Panc1 (cell line): ENCODE measurements at regions not wholly inside any gene's neighbourhood (a gene's known extent, or its start where the extent isn't known, plus 50 kb on each side); places are given as distances from the start of the nearest gene placed in this dataset.

Source experiments
- ATAC-seq: fragments of 200-7000 bp; cut with Tn5 transposase; 2 replicates; pipeline ENCODE4 v1.9.1; 2020; ENCODE audit warnings: mild to moderate bottlenecking, moderate library complexity
- BruUV-seq: library from RNA; stranded (reverse); fragments of 400-500 nt; replicated peaks from 2 replicates; lab custom pipeline; 2021; lab: Mats Ljungman, UMichigan
- CTCF ChIA-PET: fragments of 300-600 bp; sonication (Branson Sonifier 250); formaldehyde crosslinking; loops from one replicate; lab custom pipeline; 2022; ENCODE audit warnings: antibody characterized with exemption; lab: Charles Lee
- POLR2A ChIA-PET: fragments of 300-600 bp; sonication (Branson Sonifier 250); formaldehyde crosslinking; loops from one replicate; lab custom pipeline; 2022; ENCODE audit warnings: antibody characterized with exemption; lab: Charles Lee
- DNase-seq: peaks from one replicate; pipeline ENCODE4 v3.0.0-alpha.2; 2010; ENCODE audit warnings: low read depth, low spot score
- H3K27ac ChIP-seq: 2 replicates; pipeline ENCODE4 v1.5.1; 2011; ENCODE audit warnings: mild to moderate bottlenecking, low read length, inconsistent platforms
- H3K27me3 ChIP-seq: fragments of 200-500 bp; sonication (Bioruptor generic); 2 replicates; pipeline ENCODE4 v1.6.0; 2014; ENCODE audit warnings: low read length, inconsistent platforms; ENCODE audit not compliant: control insufficient read depth, insufficient read depth
- H3K36me3 ChIP-seq: fragments of 200-500 bp; sonication (Bioruptor generic); 2 replicates; pipeline ENCODE4 v1.5.1; 2014; ENCODE audit warnings: inconsistent platforms, mild to moderate bottlenecking, low read length, moderate library complexity; ENCODE audit not compliant: control insufficient read depth, insufficient read depth
- H3K4me1 ChIP-seq: 2 replicates; pipeline ENCODE4 v1.5.1; 2011; ENCODE audit warnings: inconsistent platforms, mild to moderate bottlenecking, low read length, moderate library complexity; ENCODE audit not compliant: control insufficient read depth, insufficient read depth
- H3K4me3 ChIP-seq, 2 experiments: 2 replicates each; pipeline ENCODE4 v1.5.1; 2011 to 2012; ENCODE audit warnings: low read depth in 2 of 2, low read length in 2 of 2, mild to moderate bottlenecking in 2 of 2, inconsistent platforms in 1 of 2, moderate library complexity in 1 of 2
- H3K9me3 ChIP-seq: fragments of 200-500 bp; sonication (Bioruptor generic); 2 replicates; pipeline ENCODE4 v1.5.1; 2014; ENCODE audit warnings: low read depth, mild to moderate bottlenecking, inconsistent platforms, low read length, moderate library complexity; ENCODE audit not compliant: control insufficient read depth, insufficient read depth
- POLR2AphosphoS5 ChIP-seq: IDR thresholded peaks from 2 replicates; pipeline ENCODE4 v1.6.1; 2012; ENCODE audit warnings: mild to moderate bottlenecking, low read depth, low read length, moderate library complexity
- SIN3A ChIP-seq: IDR thresholded peaks from 2 replicates; pipeline ENCODE4 v1.6.1; 2012; ENCODE audit warnings: low read depth, mild to moderate bottlenecking, low read length, moderate library complexity, borderline replicate concordance; ENCODE audit not compliant: insufficient read depth
- TCF7L2 ChIP-seq: IDR thresholded peaks from 2 replicates; pipeline ENCODE4 v1.6.1; 2011; ENCODE audit warnings: mild to moderate bottlenecking, low read depth, low read length, inconsistent platforms
- in situ Hi-C: cut with HindIII; loops from 2 replicates; pipeline ENCODE4 v1.10.0; 2016; ENCODE audit warnings: low sequenced_read_pairs, low pct_unique_long_range_greater_than_20kb
- intact Hi-C: fragments of 100-400 bp; cut with micrococcal nuclease; formaldehyde crosslinking; loops from one replicate; pipeline ENCODE4 v1.10.0; 2022; ENCODE audit not compliant: unreplicated experiment
- TF ChIP-seq, protein P1 (sequence below), 2 experiments: IDR thresholded peaks; 2 replicates each; pipeline ENCODE4 v1.6.1; 2011 to 2012; ENCODE audit warnings: low read depth in 2 of 2, control low read depth in 1 of 2, low read length in 1 of 2, mild to moderate bottlenecking in 1 of 2, moderate library complexity in 1 of 2; ENCODE audit not compliant: insufficient read depth in 1 of 2
- TF ChIP-seq, protein P2 (sequence below): fragments of 450-650 bp; IDR thresholded peaks from 2 replicates; pipeline ENCODE4 v1.5.1; 2017; ENCODE audit warnings: mild to moderate bottlenecking

DNA sequence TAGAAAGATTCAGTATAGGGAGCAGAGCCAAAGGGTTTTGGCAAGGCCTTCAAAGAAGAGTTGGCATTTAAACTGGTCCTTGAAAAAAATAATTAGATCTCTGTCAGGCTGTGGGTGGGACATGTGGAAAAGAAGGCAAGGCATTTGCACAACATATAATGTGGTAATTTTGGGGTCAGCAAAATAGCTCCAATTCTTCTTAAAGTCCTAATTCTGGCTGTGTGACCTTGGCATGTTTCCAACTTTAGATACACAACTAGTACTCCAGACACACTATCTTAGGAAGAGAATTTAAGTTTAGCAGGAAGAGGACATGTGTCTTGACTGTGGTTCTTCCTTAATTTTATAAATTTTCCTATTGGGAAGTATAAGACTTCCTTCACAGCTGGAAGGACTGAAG, 206.3 kb downstream of the PCDH17 start:
- H3K9me3 ChIP-seq = no peaks in the 10 kb centered on the region
- no peak for TF ChIP-seq POLR2AphosphoS5
- TF ChIP-seq, protein P1, sequence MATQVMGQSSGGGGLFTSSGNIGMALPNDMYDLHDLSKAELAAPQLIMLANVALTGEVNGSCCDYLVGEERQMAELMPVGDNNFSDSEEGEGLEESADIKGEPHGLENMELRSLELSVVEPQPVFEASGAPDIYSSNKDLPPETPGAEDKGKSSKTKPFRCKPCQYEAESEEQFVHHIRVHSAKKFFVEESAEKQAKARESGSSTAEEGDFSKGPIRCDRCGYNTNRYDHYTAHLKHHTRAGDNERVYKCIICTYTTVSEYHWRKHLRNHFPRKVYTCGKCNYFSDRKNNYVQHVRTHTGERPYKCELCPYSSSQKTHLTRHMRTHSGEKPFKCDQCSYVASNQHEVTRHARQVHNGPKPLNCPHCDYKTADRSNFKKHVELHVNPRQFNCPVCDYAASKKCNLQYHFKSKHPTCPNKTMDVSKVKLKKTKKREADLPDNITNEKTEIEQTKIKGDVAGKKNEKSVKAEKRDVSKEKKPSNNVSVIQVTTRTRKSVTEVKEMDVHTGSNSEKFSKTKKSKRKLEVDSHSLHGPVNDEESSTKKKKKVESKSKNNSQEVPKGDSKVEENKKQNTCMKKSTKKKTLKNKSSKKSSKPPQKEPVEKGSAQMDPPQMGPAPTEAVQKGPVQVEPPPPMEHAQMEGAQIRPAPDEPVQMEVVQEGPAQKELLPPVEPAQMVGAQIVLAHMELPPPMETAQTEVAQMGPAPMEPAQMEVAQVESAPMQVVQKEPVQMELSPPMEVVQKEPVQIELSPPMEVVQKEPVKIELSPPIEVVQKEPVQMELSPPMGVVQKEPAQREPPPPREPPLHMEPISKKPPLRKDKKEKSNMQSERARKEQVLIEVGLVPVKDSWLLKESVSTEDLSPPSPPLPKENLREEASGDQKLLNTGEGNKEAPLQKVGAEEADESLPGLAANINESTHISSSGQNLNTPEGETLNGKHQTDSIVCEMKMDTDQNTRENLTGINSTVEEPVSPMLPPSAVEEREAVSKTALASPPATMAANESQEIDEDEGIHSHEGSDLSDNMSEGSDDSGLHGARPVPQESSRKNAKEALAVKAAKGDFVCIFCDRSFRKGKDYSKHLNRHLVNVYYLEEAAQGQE (IDR thresholded peaks at IDR 0.05; ENCODE audit: insufficient read depth in 1 of 2, low read depth in 2 of 2, low read length in 1 of 2) = no peak
- TF ChIP-seq, protein P2, sequence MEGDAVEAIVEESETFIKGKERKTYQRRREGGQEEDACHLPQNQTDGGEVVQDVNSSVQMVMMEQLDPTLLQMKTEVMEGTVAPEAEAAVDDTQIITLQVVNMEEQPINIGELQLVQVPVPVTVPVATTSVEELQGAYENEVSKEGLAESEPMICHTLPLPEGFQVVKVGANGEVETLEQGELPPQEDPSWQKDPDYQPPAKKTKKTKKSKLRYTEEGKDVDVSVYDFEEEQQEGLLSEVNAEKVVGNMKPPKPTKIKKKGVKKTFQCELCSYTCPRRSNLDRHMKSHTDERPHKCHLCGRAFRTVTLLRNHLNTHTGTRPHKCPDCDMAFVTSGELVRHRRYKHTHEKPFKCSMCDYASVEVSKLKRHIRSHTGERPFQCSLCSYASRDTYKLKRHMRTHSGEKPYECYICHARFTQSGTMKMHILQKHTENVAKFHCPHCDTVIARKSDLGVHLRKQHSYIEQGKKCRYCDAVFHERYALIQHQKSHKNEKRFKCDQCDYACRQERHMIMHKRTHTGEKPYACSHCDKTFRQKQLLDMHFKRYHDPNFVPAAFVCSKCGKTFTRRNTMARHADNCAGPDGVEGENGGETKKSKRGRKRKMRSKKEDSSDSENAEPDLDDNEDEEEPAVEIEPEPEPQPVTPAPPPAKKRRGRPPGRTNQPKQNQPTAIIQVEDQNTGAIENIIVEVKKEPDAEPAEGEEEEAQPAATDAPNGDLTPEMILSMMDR = no peak
- TF ChIP-seq SIN3A = no peak
- no peak for TF ChIP-seq TCF7L2
- ChIA-PET CTCF (no interaction called here), POLR2A (no interaction called here)
- H3K27me3 ChIP-seq = no peaks in the 10 kb centered on the region
- H3K4me3 ChIP-seq = no peak overlapping the region
- no peaks in the 10 kb centered on the region for H3K36me3 ChIP-seq
- in situ Hi-C loops (no loop called here), intact Hi-C loops (no loop called here)
- no peaks in the 10 kb centered on the region for H3K4me1 ChIP-seq
- H3K27ac ChIP-seq = no peak overlapping the region
- ATAC-seq (no peak), DNase-seq (no peak)
- no TSS peak for BruUV-seq

DNA sequence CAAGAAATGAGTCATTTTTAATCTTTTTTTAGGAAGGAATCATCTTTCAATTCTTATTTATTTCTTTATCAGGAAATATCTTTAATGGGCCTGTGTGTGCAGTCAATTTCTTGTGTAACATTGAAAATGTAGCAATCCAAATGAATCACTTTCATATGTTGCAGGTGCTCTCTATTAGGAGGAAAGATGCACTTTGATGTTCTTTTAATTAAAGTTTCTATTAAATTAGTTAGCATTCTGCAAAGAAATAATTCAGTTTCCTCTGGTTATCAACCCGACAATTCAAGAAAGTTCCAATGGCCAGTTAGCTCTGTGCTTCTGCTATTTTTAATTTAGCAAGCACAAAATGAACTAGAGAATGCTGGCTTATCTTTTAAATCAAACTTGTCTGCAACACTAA, 212.0 kb downstream of the PCDH17 start:
- in situ Hi-C loops (no loop called here), intact Hi-C loops (no loop called here)
- Histone ChIP-seq H3K4me3 (no peak overlapping the region), H3K36me3 (no peaks in the 10 kb centered on the region), H3K4me1 (no peaks in the 10 kb centered on the region), H3K27me3 (no peaks in the 10 kb centered on the region), H3K9me3 (no peaks in the 10 kb centered on the region), H3K27ac (no peak overlapping the region)
- ATAC-seq = no peak
- BruUV-seq = no TSS peak
- POLR2A ChIA-PET = interaction anchor here (0.6 kb wide), 1 partner anchor 364 kb away, joined by 3 read pairs; no protein-coding TSS in a partner anchor
- TF ChIP-seq SIN3A = no peak
- TF ChIP-seq TCF7L2 = no peak
- TF ChIP-seq, protein P2 = no peak
- no peak for TF ChIP-seq POLR2AphosphoS5
- TF ChIP-seq, protein P1 (IDR thresholded peaks at IDR 0.05; ENCODE audit: insufficient read depth in 1 of 2, low read depth in 2 of 2, low read length in 1 of 2) = no peak
- no peak for DNase-seq
- CTCF ChIA-PET = no interaction called here
